Immature natural killer cell (primary cell): ENCODE measurements at regions not wholly inside any gene's neighbourhood (a gene's known extent, or its start where the extent isn't known, plus 50 kb on each side); places are given as distances from the start of the nearest gene placed in this dataset.
"Not testable (repeated sequence)": the region's sequence is repeated elsewhere in the genome, so short reads cannot be mapped to it uniquely, and the experiment has no call there.

ENCODE experiments used
- DNase-seq, 3 donors: peaks; one replicate each; pipeline ENCODE4 v3.0.0; 2022; ENCODE audit warnings: mixed read lengths in 1 of 3
- H3K27ac Mint-ChIP-seq, 6 donors: one replicate each; pipeline ENCODE4 v1.8.0; 2020; ENCODE audit warnings: mixed read lengths in 6 of 6, mild to moderate bottlenecking in 5 of 6, inconsistent platforms in 4 of 6, moderate library complexity in 3 of 6
- H3K27me3 Mint-ChIP-seq, 3 donors: one replicate each; pipeline ENCODE4 v1.8.0; 2020 to 2021; ENCODE audit warnings: low read depth in 3 of 3, mild to moderate bottlenecking in 3 of 3, mixed read lengths in 3 of 3, moderate library complexity in 3 of 3, inconsistent platforms in 1 of 3
- H3K36me3 Mint-ChIP-seq, 3 donors: one replicate each; pipeline ENCODE4 v1.8.0; 2020; ENCODE audit warnings: mixed read lengths in 3 of 3, inconsistent platforms in 2 of 3, mild to moderate bottlenecking in 2 of 3
- H3K4me1 Mint-ChIP-seq, 2 donors: one replicate each; pipeline ENCODE4 v1.8.0; 2020; ENCODE audit warnings: inconsistent platforms in 2 of 2, mild to moderate bottlenecking in 2 of 2, mixed read lengths in 2 of 2, moderate library complexity in 1 of 2
- H3K4me3 Mint-ChIP-seq, 5 donors: one replicate each; pipeline ENCODE4 v1.8.0; 2020; ENCODE audit warnings: mild to moderate bottlenecking in 5 of 5, mixed read lengths in 5 of 5, inconsistent platforms in 3 of 5, moderate library complexity in 3 of 5
- H3K9me3 Mint-ChIP-seq, 6 donors: one replicate each; pipeline ENCODE4 v1.8.0; 2020; ENCODE audit warnings: mild to moderate bottlenecking in 6 of 6, mixed read lengths in 6 of 6, inconsistent platforms in 4 of 6, moderate library complexity in 3 of 6

DNA sequence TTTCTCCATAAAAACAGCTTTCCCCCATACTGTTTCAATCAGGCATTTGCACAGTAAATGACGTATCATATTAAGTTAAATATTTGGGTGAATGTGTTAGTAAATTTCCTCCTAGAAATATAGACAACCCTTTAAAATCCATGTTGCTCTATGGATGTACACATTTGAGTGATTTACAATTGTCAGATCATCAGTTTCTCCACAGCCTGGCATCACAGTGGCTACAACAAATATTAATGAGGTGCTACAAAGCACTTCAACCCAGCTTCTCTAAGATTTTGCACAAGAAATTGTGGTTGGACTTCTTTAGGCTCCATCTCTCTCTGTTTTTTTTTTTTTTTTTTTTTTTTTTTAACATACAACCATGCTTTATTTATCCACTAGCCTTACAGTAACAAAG lies 584.4 kb upstream of the AMELY start:
- no peak overlapping the region for H3K4me3 Mint-ChIP-seq
- no peaks in the 10 kb centered on the region for H3K27me3 Mint-ChIP-seq
- H3K4me1 Mint-ChIP-seq, result no peaks in the 10 kb centered on the region
- no peak for DNase-seq
- no peaks in the 10 kb centered on the region for H3K36me3 Mint-ChIP-seq
- H3K9me3 Mint-ChIP-seq, result no peaks in the 10 kb centered on the region
- no peak overlapping the region for H3K27ac Mint-ChIP-seq

- not testable (repeated sequence) for H3K36me3 Mint-ChIP-seq, H3K4me1 Mint-ChIP-seq, H3K9me3 Mint-ChIP-seq, H3K27ac Mint-ChIP-seq, DNase-seq, H3K27me3 Mint-ChIP-seq, H3K4me3 Mint-ChIP-seq
Measured at GRCh38 chrY:7484455-7485285, 573.1 kb upstream of the AMELY start.

GRCh38 chrY:7471976-7472375 lies 560.4 kb upstream of the AMELY start:
- no peak for DNase-seq
- Mint-ChIP-seq H3K27ac (no peak overlapping the region), H3K4me3 (no peak overlapping the region), H3K27me3 (no peaks in the 10 kb centered on the region), H3K9me3 (no peaks in the 10 kb centered on the region), H3K4me1 (no peaks in the 10 kb centered on the region), H3K36me3 (no peaks in the 10 kb centered on the region)

GRCh38 chrY:7470037-7470436 lies 558.5 kb upstream of the AMELY start:
- no peaks in the 10 kb centered on the region for H3K4me1 Mint-ChIP-seq
- H3K4me3 Mint-ChIP-seq, result no peak overlapping the region
- no peaks in the 10 kb centered on the region for H3K36me3 Mint-ChIP-seq
- DNase-seq, result no peak
- peaks cover 0 to under 1% (median 0%) of the 10 kb centered on the region in 3 donors for H3K27me3 Mint-ChIP-seq
- H3K27ac Mint-ChIP-seq, result no peak overlapping the region
- no peaks in the 10 kb centered on the region for H3K9me3 Mint-ChIP-seq

DNA sequence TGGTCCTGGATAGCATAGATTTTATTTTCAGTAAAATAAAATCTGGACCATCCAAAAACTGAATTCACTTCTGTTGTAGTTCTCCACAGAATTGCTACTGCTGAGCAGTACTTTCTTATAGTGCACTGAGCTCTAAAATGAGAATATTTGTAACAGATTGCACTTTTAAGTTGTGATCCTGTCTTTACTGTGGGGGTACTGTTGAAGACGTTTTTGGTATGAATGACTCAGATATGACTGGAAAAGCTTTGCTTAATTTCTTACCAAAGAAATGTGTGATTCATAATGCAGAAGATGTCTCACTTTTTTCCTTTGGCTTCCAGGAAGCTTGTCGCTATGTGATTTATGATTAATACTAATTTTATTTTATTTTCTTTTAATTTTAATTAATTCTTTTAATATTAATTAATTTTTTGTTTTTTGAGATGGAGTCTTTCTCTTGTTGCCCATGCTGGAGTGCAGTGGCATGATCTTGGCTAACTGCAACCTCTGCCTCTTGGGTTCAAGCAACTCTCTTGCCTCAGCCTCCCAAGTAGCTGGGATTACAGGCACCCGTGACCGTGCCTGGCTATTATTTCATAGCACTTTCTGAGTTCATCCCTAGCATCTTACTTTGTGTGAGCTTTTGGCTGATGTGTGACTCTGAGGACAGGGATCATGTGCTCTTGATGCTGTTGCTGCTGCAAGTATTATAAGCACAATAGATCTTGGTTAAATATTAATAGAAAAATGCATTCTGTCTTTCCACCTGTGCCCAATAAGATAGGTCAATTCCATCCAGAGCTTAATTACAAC lies 557.6 kb upstream of the AMELY start:
- H3K9me3 Mint-ChIP-seq, result no peaks in the 10 kb centered on the region
- peaks cover 0 to 3% (median 0%) of the 10 kb centered on the region in 3 donors for H3K27me3 Mint-ChIP-seq
- H3K4me3 Mint-ChIP-seq, result no peak overlapping the region
- no peak for DNase-seq
- no peaks in the 10 kb centered on the region for H3K4me1 Mint-ChIP-seq
- H3K36me3 Mint-ChIP-seq, result no peaks in the 10 kb centered on the region
- no peak overlapping the region for H3K27ac Mint-ChIP-seq

DNA sequence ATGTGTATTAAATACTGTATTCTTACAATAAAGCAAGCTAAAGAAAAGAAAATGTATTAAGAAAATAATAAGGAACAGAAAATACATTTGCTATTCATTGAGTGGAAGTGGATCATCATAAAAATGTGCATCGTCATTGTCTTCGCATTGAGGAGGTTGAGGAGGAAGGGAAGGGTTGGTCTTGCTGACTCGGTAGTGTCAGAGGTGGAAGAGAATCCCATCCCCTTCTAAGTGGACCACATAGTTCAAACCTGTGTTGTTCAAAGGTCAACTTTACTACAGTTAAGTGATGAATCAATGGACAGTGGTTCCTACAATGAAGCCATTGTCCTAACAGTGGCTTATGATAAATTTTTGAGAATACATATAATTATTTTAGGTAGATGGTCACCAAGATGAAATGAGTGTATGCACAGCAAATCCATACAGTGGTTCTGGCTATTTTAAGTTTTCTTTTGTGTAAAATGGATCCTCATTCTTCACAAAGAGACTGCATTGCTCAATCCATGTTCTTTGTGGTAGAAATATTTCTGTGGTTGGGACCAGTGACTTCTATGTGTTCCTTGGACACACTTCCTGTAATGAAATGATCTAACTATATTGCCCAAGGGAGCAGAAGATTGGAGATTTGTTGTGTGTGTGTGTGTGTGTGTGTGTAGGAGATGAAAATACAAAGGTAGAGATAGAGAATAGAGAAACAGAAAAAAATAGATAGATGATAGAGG lies 556.4 kb upstream of the AMELY start:
- no peaks in the 10 kb centered on the region for H3K36me3 Mint-ChIP-seq
- H3K4me3 Mint-ChIP-seq, result no peak overlapping the region
- no peaks in the 10 kb centered on the region for H3K4me1 Mint-ChIP-seq
- no peak overlapping the region for H3K27ac Mint-ChIP-seq
- H3K9me3 Mint-ChIP-seq, result no peaks in the 10 kb centered on the region
- peaks cover 0 to 3% (median 0%) of the 10 kb centered on the region in 3 donors for H3K27me3 Mint-ChIP-seq
- no peak for DNase-seq

- H3K4me3 Mint-ChIP-seq, result no peak overlapping the region
- H3K36me3 Mint-ChIP-seq, result no peaks in the 10 kb centered on the region
- H3K27me3 Mint-ChIP-seq, result peaks cover 0 to 3% (median 0%) of the 10 kb centered on the region in 3 donors
- no peak overlapping the region for H3K27ac Mint-ChIP-seq
- no peaks in the 10 kb centered on the region for H3K4me1 Mint-ChIP-seq
- H3K9me3 Mint-ChIP-seq, result no peaks in the 10 kb centered on the region
- DNase-seq, result no peak
Measured at GRCh38 chrY:7465185-7465621, 553.7 kb upstream of the AMELY start.

DNA sequence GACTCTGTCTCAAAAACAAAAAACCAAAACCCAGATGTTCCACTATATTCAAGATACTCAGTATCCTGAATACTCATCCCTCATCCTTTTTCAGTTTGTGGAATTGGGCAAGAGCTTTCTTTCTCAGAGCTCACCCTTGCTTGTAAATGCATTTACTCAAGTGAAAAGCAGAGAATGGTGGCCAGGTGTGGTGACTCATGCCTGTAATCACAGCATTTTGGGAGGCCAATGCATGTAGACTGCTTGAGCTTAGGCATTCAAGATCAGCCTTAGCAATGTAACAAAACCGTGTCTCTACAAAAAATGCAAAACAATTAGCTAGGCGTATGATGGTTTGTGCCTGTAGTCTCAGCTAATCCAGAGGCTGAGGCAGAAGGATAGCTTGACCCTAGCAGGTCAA lies 553.2 kb upstream of the AMELY start:
- H3K36me3 Mint-ChIP-seq, result no peaks in the 10 kb centered on the region
- no peak overlapping the region for H3K4me3 Mint-ChIP-seq
- H3K9me3 Mint-ChIP-seq, result no peaks in the 10 kb centered on the region
- DNase-seq, result no peak
- no peak overlapping the region for H3K27ac Mint-ChIP-seq
- no peaks in the 10 kb centered on the region for H3K4me1 Mint-ChIP-seq
- peaks cover 0 to 4% (median 0%) of the 10 kb centered on the region in 3 donors for H3K27me3 Mint-ChIP-seq

DNA sequence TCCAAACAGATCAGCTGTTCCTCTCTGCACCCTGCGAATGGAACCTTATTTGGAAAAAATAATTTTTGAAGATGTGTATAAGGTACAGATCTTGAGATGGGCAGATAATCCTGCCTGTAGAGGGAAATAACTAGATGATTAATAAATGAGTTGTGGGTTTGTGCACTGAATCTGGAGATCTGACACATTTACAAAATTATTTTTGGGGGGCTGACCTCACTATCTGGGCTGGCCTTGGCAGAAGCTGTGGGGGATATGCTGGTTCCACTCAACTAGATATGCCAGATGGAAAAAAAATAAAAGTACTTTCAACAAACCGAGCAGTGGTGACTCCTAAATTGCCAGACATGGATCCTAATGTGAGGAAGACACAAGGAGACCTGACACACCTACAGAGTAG lies 552.2 kb upstream of the AMELY start:
- Mint-ChIP-seq H3K27me3 (peaks cover 0 to 5% (median 0%) of the 10 kb centered on the region in 3 donors), H3K4me3 (no peak overlapping the region), H3K36me3 (no peaks in the 10 kb centered on the region), H3K9me3 (no peaks in the 10 kb centered on the region), H3K4me1 (no peaks in the 10 kb centered on the region), H3K27ac (no peak overlapping the region)
- DNase-seq, result no peak

DNA sequence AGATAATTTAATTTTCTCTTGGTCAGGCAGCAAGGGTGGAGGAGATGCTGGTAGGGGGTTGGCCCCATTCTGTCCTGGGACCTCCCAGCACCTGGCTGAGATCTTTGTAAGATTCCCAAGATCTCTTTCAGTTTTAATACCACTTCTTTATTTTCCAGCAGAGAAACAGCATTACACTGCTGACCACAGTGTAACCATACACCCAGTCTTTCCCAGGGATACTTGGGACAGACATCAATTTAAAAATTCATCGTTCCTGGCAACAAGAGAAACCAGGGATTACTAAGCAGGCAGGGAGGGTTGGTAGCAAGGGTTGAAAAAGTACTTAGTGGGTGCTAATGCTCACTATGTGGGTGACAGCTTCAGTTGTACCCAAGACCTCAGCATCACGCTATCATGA lies 551.6 kb upstream of the AMELY start:
- no peaks in the 10 kb centered on the region for H3K36me3 Mint-ChIP-seq
- peaks cover 0 to 5% (median 0%) of the 10 kb centered on the region in 3 donors for H3K27me3 Mint-ChIP-seq
- no peaks in the 10 kb centered on the region for H3K4me1 Mint-ChIP-seq
- DNase-seq, result no peak
- no peak overlapping the region for H3K4me3 Mint-ChIP-seq
- peaks cover 0 to 2% (median 0%) of the 10 kb centered on the region in 6 donors for H3K9me3 Mint-ChIP-seq
- no peak overlapping the region for H3K27ac Mint-ChIP-seq

DNA sequence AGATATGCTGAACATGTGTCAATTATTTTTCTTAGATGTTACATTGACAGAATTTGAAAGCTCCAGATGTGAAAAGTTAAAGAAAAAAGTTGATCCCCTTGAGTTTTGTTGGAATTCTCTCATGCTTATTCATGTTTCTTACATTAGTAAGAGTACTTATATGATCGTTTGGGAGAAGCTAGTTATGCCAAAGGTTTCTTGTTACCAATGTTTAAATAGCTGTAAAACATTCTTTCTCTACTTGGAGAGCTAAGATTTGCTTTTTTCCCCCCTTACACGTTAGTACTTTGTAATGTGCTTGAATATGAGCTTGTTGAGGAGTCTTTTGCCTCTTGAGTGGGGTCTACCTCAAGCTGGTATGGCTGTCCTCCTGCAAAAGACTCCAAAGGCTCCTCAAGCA lies 551.1 kb upstream of the AMELY start:
- Mint-ChIP-seq H3K36me3 (no peaks in the 10 kb centered on the region), H3K9me3 (peaks cover 0 to 2% (median 0%) of the 10 kb centered on the region in 6 donors), H3K4me3 (no peak overlapping the region), H3K27ac (no peak overlapping the region), H3K27me3 (peaks cover 0 to 5% (median 0%) of the 10 kb centered on the region in 3 donors), H3K4me1 (no peaks in the 10 kb centered on the region)
- no peak for DNase-seq

GRCh38 chrY:7461873-7462525 lies 550.4 kb upstream of the AMELY start:
- Mint-ChIP-seq H3K4me3 (no peak overlapping the region), H3K27ac (no peak overlapping the region), H3K9me3 (peaks cover 0 to 2% (median 0%) of the 10 kb centered on the region in 6 donors), H3K4me1 (no peaks in the 10 kb centered on the region), H3K36me3 (no peaks in the 10 kb centered on the region), H3K27me3 (peaks cover 0 to 5% (median 0%) of the 10 kb centered on the region in 3 donors)
- no peak for DNase-seq

DNA sequence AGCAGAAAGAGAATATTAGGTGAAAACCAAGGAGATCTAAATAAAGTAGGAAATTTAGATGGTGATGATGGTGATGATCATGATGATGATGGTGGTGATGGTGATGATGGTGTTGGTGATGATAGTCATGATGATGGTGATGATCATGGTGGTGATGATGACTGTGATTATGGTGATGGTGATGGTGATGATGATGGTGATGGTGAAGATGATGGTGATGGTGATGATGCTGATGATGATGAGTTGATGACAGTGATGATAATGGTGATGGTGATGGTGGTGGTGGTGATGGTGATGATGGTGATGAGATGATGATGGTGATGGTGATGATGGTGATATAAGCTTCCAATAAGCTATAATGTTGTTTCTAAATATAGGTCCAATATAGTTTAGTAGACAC lies 548.2 kb upstream of the AMELY start:
- peaks cover 0 to 2% (median 0%) of the 10 kb centered on the region in 3 donors for H3K27me3 Mint-ChIP-seq
- no peak overlapping the region for H3K27ac Mint-ChIP-seq
- no peaks in the 10 kb centered on the region for H3K36me3 Mint-ChIP-seq
- peaks cover 0 to 2% (median 0%) of the 10 kb centered on the region in 6 donors for H3K9me3 Mint-ChIP-seq
- no peak for DNase-seq
- no peak overlapping the region for H3K4me3 Mint-ChIP-seq
- H3K4me1 Mint-ChIP-seq, result no peaks in the 10 kb centered on the region
